ENCODE measurements at regions not wholly inside any gene's neighbourhood (a gene's known extent, or its start where the extent isn't known, plus 50 kb on each side); places are given as distances from the start of the nearest gene placed in this dataset.

- TF ChIP-seq, protein P1, sequence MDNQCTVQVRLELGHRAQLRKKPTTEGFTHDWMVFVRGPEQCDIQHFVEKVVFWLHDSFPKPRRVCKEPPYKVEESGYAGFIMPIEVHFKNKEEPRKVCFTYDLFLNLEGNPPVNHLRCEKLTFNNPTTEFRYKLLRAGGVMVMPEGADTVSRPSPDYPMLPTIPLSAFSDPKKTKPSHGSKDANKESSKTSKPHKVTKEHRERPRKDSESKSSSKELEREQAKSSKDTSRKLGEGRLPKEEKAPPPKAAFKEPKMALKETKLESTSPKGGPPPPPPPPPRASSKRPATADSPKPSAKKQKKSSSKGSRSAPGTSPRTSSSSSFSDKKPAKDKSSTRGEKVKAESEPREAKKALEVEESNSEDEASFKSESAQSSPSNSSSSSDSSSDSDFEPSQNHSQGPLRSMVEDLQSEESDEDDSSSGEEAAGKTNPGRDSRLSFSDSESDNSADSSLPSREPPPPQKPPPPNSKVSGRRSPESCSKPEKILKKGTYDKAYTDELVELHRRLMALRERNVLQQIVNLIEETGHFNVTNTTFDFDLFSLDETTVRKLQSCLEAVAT (IDR thresholded peaks at IDR 0.05), result no peak
- TF ChIP-seq ZNF687 (IDR thresholded peaks at IDR 0.05) (0 out of 2 replicates have a peak, but pooled peaks have one; percentile 52), ZBTB4 (CRISPR knock-in tag; IDR thresholded peaks at IDR 0.05) (no peak), JUNB (IDR thresholded peaks at IDR 0.05) (no peak), TCF7 (IDR thresholded peaks at IDR 0.05; ENCODE audit: borderline replicate concordance) (peak; percentile 36; the same call in 1 of the 2 replicates), CREB1 (IDR thresholded peaks at IDR 0.05; ENCODE audit: low read depth) (no peak), JUND (IDR thresholded peaks at IDR 0.05; ENCODE audit: low read depth, low read length) (no peak), SPI1 (IDR thresholded peaks at IDR 0.05; ENCODE audit: borderline replicate concordance, insufficient read depth, low read depth, low read length) (no peak), RCOR1 (conservative IDR thresholded peaks at IDR 0.05; ENCODE audit: low read depth, low read length) (no peak), MYB (IDR thresholded peaks at IDR 0.05; ENCODE audit: borderline replicate concordance, low read depth, low read length) (no peak), EP300 (IDR thresholded peaks at IDR 0.05; ENCODE audit: borderline replicate concordance in 1 of 2, control insufficient read depth in 1 of 2, low read depth in 2 of 2, low read length in 2 of 2) (no peak), IKZF1 (conservative IDR thresholded peaks at IDR 0.05) (0 out of 2 replicates have a peak, but pooled peaks have one; percentile 22), IKZF2 (IDR thresholded peaks at IDR 0.05) (peak in 1 of 2 experiments; percentile 30; a peak in 1 of 4 replicates)
- TF ChIP-seq, protein P2, sequence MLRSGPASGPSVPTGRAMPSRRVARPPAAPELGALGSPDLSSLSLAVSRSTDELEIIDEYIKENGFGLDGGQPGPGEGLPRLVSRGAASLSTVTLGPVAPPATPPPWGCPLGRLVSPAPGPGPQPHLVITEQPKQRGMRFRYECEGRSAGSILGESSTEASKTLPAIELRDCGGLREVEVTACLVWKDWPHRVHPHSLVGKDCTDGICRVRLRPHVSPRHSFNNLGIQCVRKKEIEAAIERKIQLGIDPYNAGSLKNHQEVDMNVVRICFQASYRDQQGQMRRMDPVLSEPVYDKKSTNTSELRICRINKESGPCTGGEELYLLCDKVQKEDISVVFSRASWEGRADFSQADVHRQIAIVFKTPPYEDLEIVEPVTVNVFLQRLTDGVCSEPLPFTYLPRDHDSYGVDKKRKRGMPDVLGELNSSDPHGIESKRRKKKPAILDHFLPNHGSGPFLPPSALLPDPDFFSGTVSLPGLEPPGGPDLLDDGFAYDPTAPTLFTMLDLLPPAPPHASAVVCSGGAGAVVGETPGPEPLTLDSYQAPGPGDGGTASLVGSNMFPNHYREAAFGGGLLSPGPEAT (IDR thresholded peaks at IDR 0.05; ENCODE audit: low read depth), result peak; percentile 46; the same call in 1 of the 2 replicates
- TF ChIP-seq, protein P3, sequence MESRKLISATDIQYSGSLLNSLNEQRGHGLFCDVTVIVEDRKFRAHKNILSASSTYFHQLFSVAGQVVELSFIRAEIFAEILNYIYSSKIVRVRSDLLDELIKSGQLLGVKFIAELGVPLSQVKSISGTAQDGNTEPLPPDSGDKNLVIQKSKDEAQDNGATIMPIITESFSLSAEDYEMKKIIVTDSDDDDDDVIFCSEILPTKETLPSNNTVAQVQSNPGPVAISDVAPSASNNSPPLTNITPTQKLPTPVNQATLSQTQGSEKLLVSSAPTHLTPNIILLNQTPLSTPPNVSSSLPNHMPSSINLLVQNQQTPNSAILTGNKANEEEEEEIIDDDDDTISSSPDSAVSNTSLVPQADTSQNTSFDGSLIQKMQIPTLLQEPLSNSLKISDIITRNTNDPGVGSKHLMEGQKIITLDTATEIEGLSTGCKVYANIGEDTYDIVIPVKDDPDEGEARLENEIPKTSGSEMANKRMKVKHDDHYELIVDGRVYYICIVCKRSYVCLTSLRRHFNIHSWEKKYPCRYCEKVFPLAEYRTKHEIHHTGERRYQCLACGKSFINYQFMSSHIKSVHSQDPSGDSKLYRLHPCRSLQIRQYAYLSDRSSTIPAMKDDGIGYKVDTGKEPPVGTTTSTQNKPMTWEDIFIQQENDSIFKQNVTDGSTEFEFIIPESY (IDR thresholded peaks at IDR 0.05), result no peak
Measured at GRCh38 chr2:215888680-215889079, 124.7 kb downstream of the MREG start (continued).
